Thoracic aorta (tissue), 2 donors: ENCODE measurements at regions not wholly inside any gene's neighbourhood (a gene's known extent, or its start where the extent isn't known, plus 50 kb on each side); places are given as distances from the start of the nearest gene placed in this dataset.

ENCODE experiments used
- ATAC-seq: fragments of 150-250 bp; one replicate; pipeline ENCODE4 v1.8.0; 2017; ENCODE audit warnings: low read depth; ENCODE audit not compliant: insufficient number of reproducible peaks, low FRiP score
- DNase-seq: peaks from one replicate; pipeline ENCODE4 v3.0.0-alpha.2; 2020; ENCODE audit warnings: low spot score
- H3K27ac ChIP-seq, 2 donors: fragments of 200-600 bp; sonication (generic); 1 replicate in 1 of 2; 2 replicates in 1 of 2; pipeline ENCODE4 v1.5.1; 2016; ENCODE audit warnings: mild to moderate bottlenecking in 2 of 2, moderate library complexity in 2 of 2
- H3K27me3 ChIP-seq: fragments of 200-600 bp; sonication (generic); replicated peaks from 2 replicates; pipeline ENCODE4 v1.6.0; 2016; ENCODE audit warnings: mild to moderate bottlenecking; ENCODE audit not compliant: insufficient read depth
- H3K36me3 ChIP-seq: fragments of 200-600 bp; sonication (generic); one replicate; pipeline ENCODE4 v1.5.1; 2016
- H3K4me1 ChIP-seq, 2 donors: fragments of 200-600 bp; sonication (generic); 1 replicate in 1 of 2; 2 replicates in 1 of 2; pipeline versions ENCODE4 v1.5.1 to v1.6.0; 2016; ENCODE audit warnings: low read depth in 2 of 2, mild to moderate bottlenecking in 1 of 2; ENCODE audit not compliant: control insufficient read depth in 1 of 2
- H3K4me3 ChIP-seq: fragments of 200-600 bp; sonication (generic); 2 replicates; pipeline ENCODE4 v1.5.1; 2016; ENCODE audit warnings: mild to moderate bottlenecking
- H3K9me3 ChIP-seq: fragments of 200-600 bp; sonication (generic); 2 replicates; pipeline ENCODE4 v1.5.1; 2016
- TF ChIP-seq, protein P1 (sequence below): fragments of 200-600 bp; sonication (generic); IDR thresholded peaks from one replicate; pipeline ENCODE4 v1.5.1; 2019; ENCODE audit warnings: antibody characterized with exemption

DNA sequence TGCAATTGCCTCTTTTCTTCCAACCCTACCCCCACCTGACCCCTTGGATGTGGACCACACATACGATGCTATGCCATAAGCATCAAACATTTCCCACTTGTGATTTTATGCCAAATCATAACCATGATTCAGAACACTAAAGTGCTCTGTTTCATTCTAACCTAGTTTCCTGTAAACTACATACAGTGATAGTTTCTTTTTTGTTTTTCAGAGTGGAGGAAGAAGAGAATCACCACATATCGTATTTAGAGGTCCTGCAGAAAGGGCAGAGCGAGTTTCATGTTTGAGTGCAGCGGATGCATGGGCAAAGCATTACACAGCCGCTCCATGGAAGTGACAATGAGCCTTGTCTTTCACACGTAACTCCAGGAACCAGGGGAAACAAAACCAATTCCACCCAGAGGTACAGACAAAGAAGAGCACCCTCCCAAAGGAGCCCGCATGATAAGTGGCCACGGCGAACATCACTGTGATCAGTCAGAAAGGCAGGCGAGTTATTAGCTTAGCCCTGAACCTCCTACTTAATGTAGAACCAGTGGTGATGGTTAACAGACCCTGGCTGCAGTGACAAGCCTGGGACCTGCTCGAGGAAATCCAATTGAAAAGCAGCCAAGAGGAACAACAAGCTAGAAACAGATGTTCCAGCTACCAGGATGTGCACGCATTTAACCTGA, 64.0 kb upstream of the ZNF281 start:
- no peaks in the 10 kb centered on the region for H3K9me3 ChIP-seq
- DNase-seq (no peak), ATAC-seq (no peak)
- H3K4me1 ChIP-seq: no peaks in the 10 kb centered on the region
- H3K36me3 ChIP-seq: no peaks in the 10 kb centered on the region
- TF ChIP-seq, protein P1, sequence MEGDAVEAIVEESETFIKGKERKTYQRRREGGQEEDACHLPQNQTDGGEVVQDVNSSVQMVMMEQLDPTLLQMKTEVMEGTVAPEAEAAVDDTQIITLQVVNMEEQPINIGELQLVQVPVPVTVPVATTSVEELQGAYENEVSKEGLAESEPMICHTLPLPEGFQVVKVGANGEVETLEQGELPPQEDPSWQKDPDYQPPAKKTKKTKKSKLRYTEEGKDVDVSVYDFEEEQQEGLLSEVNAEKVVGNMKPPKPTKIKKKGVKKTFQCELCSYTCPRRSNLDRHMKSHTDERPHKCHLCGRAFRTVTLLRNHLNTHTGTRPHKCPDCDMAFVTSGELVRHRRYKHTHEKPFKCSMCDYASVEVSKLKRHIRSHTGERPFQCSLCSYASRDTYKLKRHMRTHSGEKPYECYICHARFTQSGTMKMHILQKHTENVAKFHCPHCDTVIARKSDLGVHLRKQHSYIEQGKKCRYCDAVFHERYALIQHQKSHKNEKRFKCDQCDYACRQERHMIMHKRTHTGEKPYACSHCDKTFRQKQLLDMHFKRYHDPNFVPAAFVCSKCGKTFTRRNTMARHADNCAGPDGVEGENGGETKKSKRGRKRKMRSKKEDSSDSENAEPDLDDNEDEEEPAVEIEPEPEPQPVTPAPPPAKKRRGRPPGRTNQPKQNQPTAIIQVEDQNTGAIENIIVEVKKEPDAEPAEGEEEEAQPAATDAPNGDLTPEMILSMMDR: no peak
- no peak overlapping the region for H3K4me3 ChIP-seq
- no peaks in the 10 kb centered on the region for H3K27me3 ChIP-seq
- H3K27ac ChIP-seq: no peak overlapping the region

DNA sequence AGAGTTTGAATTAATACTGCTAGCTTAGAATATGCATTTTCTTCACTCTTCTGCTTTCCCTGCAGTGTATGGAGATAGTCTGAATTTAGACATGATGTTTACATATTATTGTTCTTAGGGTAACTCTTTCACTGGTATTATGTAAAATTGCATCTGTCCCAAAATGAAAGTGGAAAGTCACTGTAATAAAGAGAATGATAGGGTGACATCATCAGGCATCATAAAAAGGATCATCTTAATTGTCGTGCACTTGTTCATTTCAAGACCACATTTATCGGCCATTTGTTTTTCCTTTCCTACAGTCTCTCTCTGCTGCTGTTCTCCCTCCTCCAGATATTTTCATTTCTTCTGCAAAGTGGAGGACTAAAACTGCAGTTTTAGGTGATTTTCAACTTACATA, 61.9 kb upstream of the ZNF281 start:
- DNase-seq: no peak
- Histone ChIP-seq H3K4me1 (no peaks in the 10 kb centered on the region), H3K27me3 (no peaks in the 10 kb centered on the region), H3K27ac (no peak overlapping the region), H3K36me3 (no peaks in the 10 kb centered on the region), H3K4me3 (no peak overlapping the region), H3K9me3 (no peaks in the 10 kb centered on the region)
- ATAC-seq: no peak
- TF ChIP-seq, protein P1: no peak

DNA sequence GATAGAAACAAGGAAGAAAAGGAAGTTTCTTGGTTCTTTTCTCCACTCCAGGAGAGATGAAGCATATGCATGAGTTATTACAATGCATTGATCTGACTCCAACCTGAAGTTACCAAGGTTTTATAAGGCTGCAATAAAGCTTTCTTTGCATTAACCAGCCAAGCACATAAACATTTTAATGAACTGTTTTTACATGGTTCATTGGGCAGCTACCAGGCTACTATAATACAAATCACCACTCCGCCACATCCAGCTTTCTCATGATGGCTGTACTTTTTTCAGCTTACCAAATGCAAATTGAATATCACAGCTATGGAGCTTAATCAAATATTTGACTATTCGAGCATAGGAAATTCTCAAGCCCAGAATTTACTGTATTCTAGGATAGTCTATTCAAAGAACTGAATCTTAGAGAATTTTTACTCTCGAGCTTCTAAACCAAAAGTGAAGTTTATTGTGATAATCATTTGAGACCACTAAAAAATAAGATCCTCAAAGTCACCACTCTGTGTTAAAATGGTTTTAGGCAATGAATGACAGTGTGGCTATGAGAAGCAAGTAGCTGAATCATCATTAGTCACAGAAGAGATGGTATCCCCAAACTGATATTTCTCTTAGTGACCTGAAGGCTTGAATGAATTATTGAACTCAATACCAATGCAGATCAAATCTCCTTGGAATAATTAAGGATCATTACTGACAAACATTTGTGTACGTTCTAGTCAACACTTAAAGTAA, 58.6 kb upstream of the ZNF281 start:
- Histone ChIP-seq H3K27ac (no peak overlapping the region), H3K27me3 (no peaks in the 10 kb centered on the region), H3K4me1 (no peaks in the 10 kb centered on the region), H3K4me3 (no peak overlapping the region), H3K36me3 (no peaks in the 10 kb centered on the region), H3K9me3 (no peaks in the 10 kb centered on the region)
- ATAC-seq (no peak), DNase-seq (no peak)
- TF ChIP-seq, protein P1: no peak

DNA sequence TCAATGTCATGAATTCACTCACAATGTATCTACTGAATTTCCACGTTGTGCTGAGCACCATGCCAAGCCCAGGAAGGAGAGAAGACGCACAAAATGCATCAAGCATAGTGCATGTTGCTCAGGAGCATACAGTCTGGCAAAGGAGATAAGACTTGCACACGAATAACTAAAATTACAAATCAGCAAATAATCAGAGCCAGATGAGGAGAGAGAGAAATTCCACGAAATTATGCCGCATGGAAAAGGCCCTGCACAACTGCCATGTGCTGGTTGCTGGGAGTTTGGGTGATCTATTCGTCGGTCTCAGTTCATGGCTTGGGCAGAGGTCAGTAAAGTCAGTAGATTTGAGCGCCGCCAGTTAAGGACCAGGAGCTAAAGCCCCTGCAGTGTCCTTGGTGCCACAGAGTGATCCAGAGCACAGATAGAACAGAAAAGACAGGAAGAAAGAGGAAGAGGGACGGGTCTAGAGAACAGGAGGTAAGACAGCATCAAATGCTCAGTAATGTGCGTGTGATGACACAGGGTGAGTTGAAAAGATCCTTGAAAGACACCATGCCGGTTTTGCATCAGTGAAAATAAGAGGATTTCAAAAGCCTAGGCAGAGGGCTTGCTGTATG, 55.1 kb upstream of the ZNF281 start:
- H3K4me3 ChIP-seq: no peak overlapping the region
- no peak overlapping the region for H3K27ac ChIP-seq
- H3K9me3 ChIP-seq: no peaks in the 10 kb centered on the region
- no peaks in the 10 kb centered on the region for H3K36me3 ChIP-seq
- no peaks in the 10 kb centered on the region for H3K4me1 ChIP-seq
- DNase-seq: no peak
- H3K27me3 ChIP-seq: no peaks in the 10 kb centered on the region
- TF ChIP-seq, protein P1: no peak
- no peak for ATAC-seq
